ENCODE measurements at regions not wholly inside any gene's neighbourhood (a gene's known extent, or its start where the extent isn't known, plus 50 kb on each side); places are given as distances from the start of the nearest gene placed in this dataset.
"Not testable (repeated sequence)": the region's sequence is repeated elsewhere in the genome, so short reads cannot be mapped to it uniquely, and the experiment has no call there.

DNA sequence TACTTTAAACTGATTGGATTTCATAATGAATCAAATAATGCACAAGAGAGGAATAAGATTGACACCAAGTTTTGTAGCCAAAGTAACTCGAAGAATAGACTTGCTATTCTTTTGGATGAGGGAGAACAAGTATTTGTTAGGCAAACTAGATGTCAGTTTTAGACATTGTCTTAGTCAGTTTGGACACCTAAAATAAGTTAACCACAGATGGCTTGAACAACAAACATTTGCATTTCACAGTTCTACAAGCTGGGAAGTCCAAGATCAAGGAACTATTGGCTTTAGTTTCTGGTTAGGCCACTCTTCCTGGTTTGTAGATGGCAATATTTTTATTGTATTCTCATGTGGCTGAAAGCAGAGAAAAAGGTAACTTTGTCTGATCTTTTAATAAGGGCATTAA is 61.3 kb upstream of the OSTN start:
- 92% methylated on average over 1 of the region's 1 CpG for WGBS, 2 donors
- no peak for DNase-seq (ENCODE audit: low spot score in 2 of 2)

DNA sequence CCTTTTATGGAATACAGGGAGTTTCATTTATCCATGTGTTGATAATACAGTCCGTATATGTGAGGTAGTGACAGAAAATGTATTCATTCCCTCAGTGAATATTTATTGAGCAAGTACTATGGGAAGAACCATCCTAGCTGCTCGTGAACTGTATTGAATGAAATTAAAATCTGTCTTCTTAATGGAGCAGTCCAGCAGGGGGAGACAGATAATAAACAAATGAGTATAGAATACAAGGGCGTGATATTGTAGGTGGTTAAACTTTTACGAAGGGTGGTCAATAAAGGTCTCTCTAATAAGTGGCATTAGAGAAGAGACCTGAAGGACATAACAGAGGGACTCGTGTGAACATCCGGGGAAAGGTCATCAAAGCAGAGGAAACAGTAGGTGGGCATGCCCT is 62.7 kb upstream of the OSTN start:
- Histone ChIP-seq H3K9me3 (no peaks in the 10 kb centered on the region), H3K27ac (no peak overlapping the region), H3K27me3 (no peaks in the 10 kb centered on the region), H3K4me1 (no peaks in the 10 kb centered on the region), H3K36me3 (no peaks in the 10 kb centered on the region), H3K4me3 (no peak overlapping the region)
- WGBS, 2 donors: 83% methylated on average over 6 of the region's 6 CpGs
- DNase-seq (ENCODE audit: low spot score in 2 of 2): peak in 1 of 2 donors; percentile 22
- TF ChIP-seq EP300 (IDR thresholded peaks at IDR 0.05) (no peak), POLR2A (IDR thresholded peaks at IDR 0.05) (no peak)
- TF ChIP-seq, protein P1, sequence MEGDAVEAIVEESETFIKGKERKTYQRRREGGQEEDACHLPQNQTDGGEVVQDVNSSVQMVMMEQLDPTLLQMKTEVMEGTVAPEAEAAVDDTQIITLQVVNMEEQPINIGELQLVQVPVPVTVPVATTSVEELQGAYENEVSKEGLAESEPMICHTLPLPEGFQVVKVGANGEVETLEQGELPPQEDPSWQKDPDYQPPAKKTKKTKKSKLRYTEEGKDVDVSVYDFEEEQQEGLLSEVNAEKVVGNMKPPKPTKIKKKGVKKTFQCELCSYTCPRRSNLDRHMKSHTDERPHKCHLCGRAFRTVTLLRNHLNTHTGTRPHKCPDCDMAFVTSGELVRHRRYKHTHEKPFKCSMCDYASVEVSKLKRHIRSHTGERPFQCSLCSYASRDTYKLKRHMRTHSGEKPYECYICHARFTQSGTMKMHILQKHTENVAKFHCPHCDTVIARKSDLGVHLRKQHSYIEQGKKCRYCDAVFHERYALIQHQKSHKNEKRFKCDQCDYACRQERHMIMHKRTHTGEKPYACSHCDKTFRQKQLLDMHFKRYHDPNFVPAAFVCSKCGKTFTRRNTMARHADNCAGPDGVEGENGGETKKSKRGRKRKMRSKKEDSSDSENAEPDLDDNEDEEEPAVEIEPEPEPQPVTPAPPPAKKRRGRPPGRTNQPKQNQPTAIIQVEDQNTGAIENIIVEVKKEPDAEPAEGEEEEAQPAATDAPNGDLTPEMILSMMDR (IDR thresholded peaks at IDR 0.05): peak in 1 of 5 experiments; percentile 29

More for the DNA sequence above, 61.3 kb upstream of the OSTN start:
- no peaks in the 10 kb centered on the region for H3K36me3 ChIP-seq
- H3K4me3 ChIP-seq: no peak overlapping the region
- TF ChIP-seq POLR2A (IDR thresholded peaks at IDR 0.05) (no peak), EP300 (IDR thresholded peaks at IDR 0.05) (no peak)
- TF ChIP-seq, protein P1 (IDR thresholded peaks at IDR 0.05): no peak
- no peak overlapping the region for H3K27ac ChIP-seq
- no peaks in the 10 kb centered on the region for H3K9me3 ChIP-seq
- no peaks in the 10 kb centered on the region for H3K4me1 ChIP-seq
- H3K27me3 ChIP-seq: no peaks in the 10 kb centered on the region

DNA sequence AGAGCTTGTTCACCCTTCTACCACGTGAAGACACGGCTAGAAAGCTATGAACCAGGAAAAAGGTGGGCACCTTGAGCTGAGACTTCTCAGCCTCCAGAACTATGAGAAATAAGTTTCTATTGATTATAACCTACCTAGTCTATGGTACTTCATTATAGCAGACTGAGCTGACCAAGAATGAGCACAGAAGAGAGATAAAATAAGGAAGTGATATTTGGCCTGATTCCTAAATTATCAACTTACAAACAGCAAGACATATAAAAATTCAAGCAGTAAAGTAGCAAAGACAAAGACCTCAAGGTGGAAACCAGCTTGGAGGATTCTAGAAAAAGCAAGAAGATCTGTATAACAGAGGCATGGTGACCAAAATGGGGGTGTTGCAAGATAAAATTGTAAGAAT is 63.9 kb upstream of the OSTN start:
- 84 to 88% methylated on average over 2 of the region's 2 CpGs for WGBS, 2 donors
- H3K4me1 ChIP-seq: no peaks in the 10 kb centered on the region
- no peak for TF ChIP-seq EP300 (IDR thresholded peaks at IDR 0.05)
- TF ChIP-seq, protein P1 (IDR thresholded peaks at IDR 0.05): no peak
- TF ChIP-seq POLR2A (IDR thresholded peaks at IDR 0.05): no peak

DNA sequence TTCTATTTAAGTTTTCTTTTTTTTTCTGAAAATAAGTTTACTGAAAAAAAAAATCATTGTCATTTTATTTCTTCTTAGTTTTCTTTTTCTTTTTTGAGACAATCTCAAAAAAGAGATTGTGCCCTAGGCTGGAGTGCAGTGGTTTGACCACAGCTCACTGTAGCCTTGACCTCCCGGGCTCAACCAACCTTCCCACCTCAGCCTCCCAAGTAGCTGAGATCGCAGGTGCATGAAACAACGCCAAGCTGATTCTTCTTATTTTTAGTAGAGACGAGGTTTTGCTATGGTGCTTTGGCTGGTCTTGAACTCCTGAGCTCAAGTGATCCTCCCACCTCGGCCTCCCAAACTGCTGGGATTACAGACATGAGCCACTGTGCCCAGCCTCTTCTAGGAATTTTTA is 65.7 kb upstream of the OSTN start:
- H3K27me3 ChIP-seq: no peaks in the 10 kb centered on the region
- no peaks in the 10 kb centered on the region for H3K4me1 ChIP-seq
- no peak for DNase-seq (ENCODE audit: low spot score in 2 of 2)
- H3K27ac ChIP-seq: no peak overlapping the region
- H3K36me3 ChIP-seq: no peaks in the 10 kb centered on the region
- H3K9me3 ChIP-seq: no peaks in the 10 kb centered on the region
- 92 to 93% methylated on average over 5 of the region's 5 CpGs for whole genome bisulfite sequencing, 2 donors
- H3K4me3 ChIP-seq: no peak overlapping the region
- TF ChIP-seq, protein P1 (IDR thresholded peaks at IDR 0.05): no peak
- no peak for TF ChIP-seq EP300 (IDR thresholded peaks at IDR 0.05)
- no peak for TF ChIP-seq POLR2A (IDR thresholded peaks at IDR 0.05)

More for the DNA sequence above, 63.9 kb upstream of the OSTN start:
- Histone ChIP-seq H3K36me3 (no peaks in the 10 kb centered on the region), H3K9me3 (no peaks in the 10 kb centered on the region), H3K27ac (no peak overlapping the region), H3K4me3 (no peak overlapping the region), H3K27me3 (no peaks in the 10 kb centered on the region)
- no peak for DNase-seq (ENCODE audit: low spot score in 2 of 2)

DNA sequence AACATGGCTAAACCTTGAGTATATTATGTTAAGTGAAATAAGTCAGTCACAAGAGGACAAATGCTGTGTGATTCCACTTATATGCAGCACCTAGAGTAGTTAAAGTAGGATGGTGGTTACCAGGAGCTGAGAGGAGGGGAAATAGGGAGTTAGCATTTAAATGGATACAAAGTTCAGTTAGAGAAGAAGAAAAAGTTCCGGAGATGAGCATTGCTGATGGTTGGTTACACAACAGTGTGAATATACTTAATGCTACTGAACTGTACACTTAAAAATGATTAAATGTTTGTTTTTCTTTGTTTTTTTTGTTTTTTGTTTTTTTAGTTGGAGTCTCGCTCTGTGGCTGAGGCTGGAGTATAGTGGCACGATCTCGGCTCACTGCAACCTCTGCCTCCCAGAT is 67.7 kb upstream of the OSTN start:
- no peak overlapping the region for H3K27ac ChIP-seq
- no peak overlapping the region for H3K4me3 ChIP-seq
- no peaks in the 10 kb centered on the region for H3K27me3 ChIP-seq
- 91 to 95% methylated on average over 4 of the region's 4 CpGs for WGBS, 2 donors
- no peaks in the 10 kb centered on the region for H3K36me3 ChIP-seq
- TF ChIP-seq EP300 (IDR thresholded peaks at IDR 0.05) (no peak), POLR2A (IDR thresholded peaks at IDR 0.05) (no peak)
- TF ChIP-seq, protein P1 (IDR thresholded peaks at IDR 0.05): no peak
- H3K9me3 ChIP-seq: no peaks in the 10 kb centered on the region
- H3K4me1 ChIP-seq: no peaks in the 10 kb centered on the region
- no peak for DNase-seq (ENCODE audit: low spot score in 2 of 2)

DNA sequence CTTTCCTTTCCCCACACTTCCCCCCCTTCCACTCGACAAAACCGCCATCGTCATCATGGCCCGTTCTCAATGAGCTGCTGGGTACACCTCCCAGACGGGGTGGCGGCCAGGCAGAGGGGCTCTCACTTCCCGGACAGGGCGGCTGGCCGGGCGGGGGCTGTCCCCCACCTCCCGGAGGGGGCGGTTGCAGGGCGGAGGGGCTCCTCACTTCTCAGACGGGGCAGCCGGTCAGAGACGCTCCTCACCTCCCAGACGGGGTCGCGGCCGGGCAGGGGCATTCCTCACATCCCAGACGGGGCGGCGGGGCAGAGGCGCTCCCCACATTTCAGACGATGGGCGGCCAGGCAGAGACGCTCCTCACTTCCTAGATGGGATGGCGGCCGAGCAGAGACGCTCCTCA is 74.2 kb upstream of the OSTN start:
- not testable (repeated sequence) for H3K9me3 ChIP-seq; DNase-seq (ENCODE audit: low spot score in 2 of 2); H3K4me1 ChIP-seq; H3K27ac ChIP-seq; H3K4me3 ChIP-seq; H3K27me3 ChIP-seq; H3K36me3 ChIP-seq
- 86 to 93% methylated on average over 6 to 19 of the region's 30 CpGs for WGBS, 2 donors
